Fibroblast of pulmonary artery (primary cell): ENCODE measurements at regions not wholly inside any gene's neighbourhood (a gene's known extent, or its start where the extent isn't known, plus 50 kb on each side); places are given as distances from the start of the nearest gene placed in this dataset.
"Not testable (repeated sequence)": the region's sequence is repeated elsewhere in the genome, so short reads cannot be mapped to it uniquely, and the experiment has no call there.

Experiments
- DNase-seq: peaks from one replicate; pipeline ENCODE4 v3.0.0-alpha.2; 2010; ENCODE audit warnings: low read depth
- H3K4me3 ChIP-seq: replicated peaks from 2 replicates; pipeline ENCODE4 v1.5.1; 2011; ENCODE audit warnings: low read depth, mild to moderate bottlenecking, control low read depth, low read length, moderate library complexity
- CTCF ChIP-seq: IDR thresholded peaks from 2 replicates; pipeline ENCODE4 v1.5.1; 2011; ENCODE audit warnings: mild to moderate bottlenecking, control low read depth, low read length, inconsistent platforms; ENCODE audit errors: missing control alignments

- DNase-seq = no peak
- H3K4me3 ChIP-seq = no peak overlapping the region
- no peak for TF ChIP-seq CTCF
Observed at GRCh38 chr5:136738829-136739228, 373.5 kb upstream of the TRPC7 start.

GRCh38 chr5:136736021-136736420 lies 370.7 kb upstream of the TRPC7 start:
- no peak overlapping the region for H3K4me3 ChIP-seq
- DNase-seq = no peak
- no peak for TF ChIP-seq CTCF

GRCh38 chr5:136735611-136736010 lies 370.3 kb upstream of the TRPC7 start:
- H3K4me3 ChIP-seq, DNase-seq: not testable (repeated sequence)

GRCh38 chr5:136734628-136735027 lies 369.3 kb upstream of the TRPC7 start:
- no peak overlapping the region for H3K4me3 ChIP-seq
- TF ChIP-seq CTCF = no peak
- DNase-seq = no peak

- no peak for TF ChIP-seq CTCF
- H3K4me3 ChIP-seq = no peak overlapping the region
- DNase-seq = no peak
Observed at GRCh38 chr5:136732751-136733150, 367.4 kb upstream of the TRPC7 start.

- TF ChIP-seq CTCF = no peak
- DNase-seq = no peak
- no peak overlapping the region for H3K4me3 ChIP-seq
Observed at GRCh38 chr5:136731241-136731900, 366.0 kb upstream of the TRPC7 start.

GRCh38 chr5:136730426-136730825 lies 365.1 kb upstream of the TRPC7 start:
- no peak for DNase-seq
- TF ChIP-seq CTCF = no peak

More at GRCh38 chr5:136730426-136730825, 365.1 kb upstream of the TRPC7 start:
- H3K4me3 ChIP-seq = no peak overlapping the region
